ENCODE measurements at regions not wholly inside any gene's neighbourhood (a gene's known extent, or its start where the extent isn't known, plus 50 kb on each side); places are given as distances from the start of the nearest gene placed in this dataset.

- Histone ChIP-seq H3K27ac (no peak overlapping the region), H3K4me1 (ENCODE audit: insufficient read depth) (no peaks in the 10 kb centered on the region), H3K9me2 (replicated peaks; ENCODE audit: insufficient read depth) (no peaks in the 10 kb centered on the region), H2AFZ (no peak overlapping the region), H3K4me2 (no peak overlapping the region), H3K4me3 (no peak overlapping the region), H3K36me3 (replicated peaks; ENCODE audit: insufficient read depth, low read depth) (no peaks in the 10 kb centered on the region), H3K27me3 (no peaks in the 10 kb centered on the region), H4K20me1 (ENCODE audit: insufficient read depth, poor library complexity, severe bottlenecking) (no peaks in the 10 kb centered on the region), H3K79me2 (no peaks in the 10 kb centered on the region), H3K9me3 (ENCODE audit: low read depth) (no peaks in the 10 kb centered on the region)
- no peak for DNase-seq (ENCODE audit: low spot score)
- 94% methylated on average over 9 of the region's 9 CpGs for WGBS (ENCODE audit: low lambda C conversion rate, missing lambda C conversion rate)
- no peak for TF ChIP-seq CTCF (IDR thresholded peaks at IDR 0.05; ENCODE audit: poor library complexity)
- TF ChIP-seq EZH2 (IDR thresholded peaks at IDR 0.05; ENCODE audit: borderline replicate concordance), result no peak
- TF ChIP-seq EZH2phosphoT487 (IDR thresholded peaks at IDR 0.05; ENCODE audit: low read depth, severe bottlenecking, unreplicated experiment), result no peak
Measured at GRCh38 chr2:2825062-2825461, 494.0 kb upstream of the MYT1L start.

GRCh38 chr2:2824588-2824987 lies 493.5 kb upstream of the MYT1L start:
- Histone ChIP-seq H3K4me2 (no peak overlapping the region), H3K27me3 (no peaks in the 10 kb centered on the region), H3K79me2 (no peaks in the 10 kb centered on the region), H3K27ac (no peak overlapping the region), H3K9me3 (ENCODE audit: low read depth) (no peaks in the 10 kb centered on the region), H3K36me3 (replicated peaks; ENCODE audit: insufficient read depth, low read depth) (no peaks in the 10 kb centered on the region), H3K9me2 (replicated peaks; ENCODE audit: insufficient read depth) (no peaks in the 10 kb centered on the region), H3K4me1 (ENCODE audit: insufficient read depth) (no peaks in the 10 kb centered on the region), H4K20me1 (ENCODE audit: insufficient read depth, poor library complexity, severe bottlenecking) (no peaks in the 10 kb centered on the region), H3K4me3 (no peak overlapping the region), H2AFZ (no peak overlapping the region)
- DNase-seq (ENCODE audit: low spot score), result no peak
- 89% methylated on average over 5 of the region's 5 CpGs for WGBS (ENCODE audit: low lambda C conversion rate, missing lambda C conversion rate)
- TF ChIP-seq CTCF (IDR thresholded peaks at IDR 0.05; ENCODE audit: poor library complexity) (no peak), EZH2 (IDR thresholded peaks at IDR 0.05; ENCODE audit: borderline replicate concordance) (no peak), EZH2phosphoT487 (IDR thresholded peaks at IDR 0.05; ENCODE audit: low read depth, severe bottlenecking, unreplicated experiment) (no peak)

GRCh38 chr2:2823061-2823753 lies 492.1 kb upstream of the MYT1L start:
- Histone ChIP-seq H3K4me2 (no peak overlapping the region), H4K20me1 (ENCODE audit: insufficient read depth, poor library complexity, severe bottlenecking) (no peaks in the 10 kb centered on the region), H3K4me3 (no peak overlapping the region), H3K9me2 (replicated peaks; ENCODE audit: insufficient read depth) (no peaks in the 10 kb centered on the region), H3K4me1 (ENCODE audit: insufficient read depth) (no peaks in the 10 kb centered on the region), H3K9me3 (ENCODE audit: low read depth) (no peaks in the 10 kb centered on the region), H3K27me3 (no peaks in the 10 kb centered on the region), H2AFZ (no peak overlapping the region), H3K79me2 (no peaks in the 10 kb centered on the region), H3K27ac (no peak overlapping the region), H3K36me3 (replicated peaks; ENCODE audit: insufficient read depth, low read depth) (no peaks in the 10 kb centered on the region)
- DNase-seq (ENCODE audit: low spot score), result no peak
- 65% methylated on average over 3 of the region's 3 CpGs for WGBS (ENCODE audit: low lambda C conversion rate, missing lambda C conversion rate)
- no peak for TF ChIP-seq CTCF (IDR thresholded peaks at IDR 0.05; ENCODE audit: poor library complexity)

GRCh38 chr2:2822143-2822542 lies 491.1 kb upstream of the MYT1L start:
- TF ChIP-seq EZH2 (IDR thresholded peaks at IDR 0.05; ENCODE audit: borderline replicate concordance), result no peak
- no peak for TF ChIP-seq EZH2phosphoT487 (IDR thresholded peaks at IDR 0.05; ENCODE audit: low read depth, severe bottlenecking, unreplicated experiment)
- no peak for TF ChIP-seq CTCF (IDR thresholded peaks at IDR 0.05; ENCODE audit: poor library complexity)
- no peaks in the 10 kb centered on the region for H4K20me1 ChIP-seq (ENCODE audit: insufficient read depth, poor library complexity, severe bottlenecking)
- no peak overlapping the region for H2AFZ ChIP-seq
- H3K4me2 ChIP-seq, result no peak overlapping the region
- 97% methylated on average over 1 of the region's 1 CpG for WGBS (ENCODE audit: low lambda C conversion rate, missing lambda C conversion rate)
- no peak overlapping the region for H3K27ac ChIP-seq
- H3K4me1 ChIP-seq (ENCODE audit: insufficient read depth), result no peaks in the 10 kb centered on the region
- H3K36me3 ChIP-seq (replicated peaks; ENCODE audit: insufficient read depth, low read depth), result no peaks in the 10 kb centered on the region
- H3K27me3 ChIP-seq, result no peaks in the 10 kb centered on the region
- no peaks in the 10 kb centered on the region for H3K9me2 ChIP-seq (replicated peaks; ENCODE audit: insufficient read depth)
- H3K9me3 ChIP-seq (ENCODE audit: low read depth), result no peaks in the 10 kb centered on the region
- no peak for DNase-seq (ENCODE audit: low spot score)
- no peaks in the 10 kb centered on the region for H3K79me2 ChIP-seq
- no peak overlapping the region for H3K4me3 ChIP-seq
